WTC11 (cell line): ENCODE measurements at regions not wholly inside any gene's neighbourhood (a gene's known extent, or its start where the extent isn't known, plus 50 kb on each side); places are given as distances from the start of the nearest gene placed in this dataset.
"Not testable (repeated sequence)": the region's sequence is repeated elsewhere in the genome, so short reads cannot be mapped to it uniquely, and the experiment has no call there.

Experiments used
- ATAC-seq: fragments of 200-7000 bp; cut with Tn5 transposase; 2 replicates; pipeline ENCODE4 v1.10.0; 2021; ENCODE audit warnings: mild to moderate bottlenecking, moderate library complexity
- CTCF ChIA-PET: fragments of 300-600 bp; sonication (Branson Sonifier 250); formaldehyde crosslinking; loops from one replicate; lab custom pipeline; 2021; ENCODE audit warnings: antibody characterized with exemption; lab: Charles Lee
- POLR2A ChIA-PET: fragments of 350-600 bp; sonication (Branson Sonifier 250); formaldehyde crosslinking; loops from one replicate; lab custom pipeline; 2021; ENCODE audit warnings: antibody characterized with exemption; lab: Charles Lee
- DNase-seq: peaks from one replicate; pipeline ENCODE4 v3.0.0; 2021; ENCODE audit warnings: low spot score
- H3K27ac Mint-ChIP-seq: 2 replicates; pipeline ENCODE4 v1.8.0; 2021; ENCODE audit warnings: mixed read lengths
- H3K27me3 Mint-ChIP-seq: 2 replicates; pipeline ENCODE4 v1.8.0; 2021; ENCODE audit warnings: low read depth, mild to moderate bottlenecking, moderate library complexity, mixed read lengths
- H3K36me3 Mint-ChIP-seq: 2 replicates; pipeline ENCODE4 v1.8.0; 2021; ENCODE audit warnings: mixed read lengths
- H3K4me1 Mint-ChIP-seq: 2 replicates; pipeline ENCODE4 v1.8.0; 2022; ENCODE audit warnings: mixed read lengths
- H3K4me3 Mint-ChIP-seq: 2 replicates; pipeline ENCODE4 v1.8.0; 2021; ENCODE audit warnings: mild to moderate bottlenecking, moderate library complexity, mixed read lengths
- H3K9me3 Mint-ChIP-seq: 2 replicates; pipeline ENCODE4 v1.8.0; 2021; ENCODE audit warnings: mixed read lengths
- AFF4 ChIP-seq: sonication (generic); formaldehyde crosslinking; IDR thresholded peaks from 2 replicates; pipeline ENCODE4 v1.8.1; 2023; ENCODE audit warnings: mild to moderate bottlenecking, missing genetic modification reagents, borderline replicate concordance
- ATF1 ChIP-seq: sonication (generic); formaldehyde crosslinking; IDR thresholded peaks from 2 replicates; pipeline ENCODE4 v1.8.1; 2023; ENCODE audit warnings: mild to moderate bottlenecking, moderate library complexity, missing genetic modification reagents
- ATF6 ChIP-seq: sonication (generic); formaldehyde crosslinking; IDR thresholded peaks from 2 replicates; pipeline ENCODE4 v1.8.1; 2023; ENCODE audit warnings: mild to moderate bottlenecking, missing genetic modification reagents
- CDX4 ChIP-seq: fragments of 250-450 bp; sonication (Bioruptor Pico); IDR thresholded peaks from 2 replicates; pipeline ENCODE4 v1.9.0; 2021; ENCODE audit warnings: moderate library complexity, mild to moderate bottlenecking, inconsistent platforms, borderline replicate concordance
- ELF4 ChIP-seq: sonication (generic); formaldehyde crosslinking; IDR thresholded peaks from 2 replicates; pipeline ENCODE4 v1.8.1; 2022; ENCODE audit warnings: low read depth, mild to moderate bottlenecking, moderate library complexity, missing genetic modification reagents
- EMX1 ChIP-seq: fragments of 250-450 bp; sonication (Bioruptor Pico); IDR thresholded peaks from 2 replicates; pipeline ENCODE4 v1.8.0; 2021; ENCODE audit warnings: mild to moderate bottlenecking
- ESRRA ChIP-seq: sonication (generic); formaldehyde crosslinking; IDR thresholded peaks from 2 replicates; pipeline ENCODE4 v1.8.1; 2022; ENCODE audit warnings: mild to moderate bottlenecking, missing genetic modification reagents, borderline replicate concordance
- ETV6 ChIP-seq: sonication (generic); formaldehyde crosslinking; IDR thresholded peaks from 2 replicates; pipeline ENCODE4 v1.8.1; 2022; ENCODE audit warnings: mild to moderate bottlenecking, missing genetic modification reagents
- FOXK1 ChIP-seq: sonication (generic); formaldehyde crosslinking; IDR thresholded peaks from 2 replicates; pipeline ENCODE4 v1.8.0; 2022; ENCODE audit warnings: mild to moderate bottlenecking, moderate library complexity, missing genetic modification reagents
- FOXP4 ChIP-seq: sonication (generic); formaldehyde crosslinking; IDR thresholded peaks from 2 replicates; pipeline ENCODE4 v1.8.0; 2022; ENCODE audit warnings: mild to moderate bottlenecking, missing genetic modification reagents
- GABPB1 ChIP-seq: sonication (generic); formaldehyde crosslinking; IDR thresholded peaks from 2 replicates; pipeline ENCODE4 v1.8.1; 2023; ENCODE audit warnings: mild to moderate bottlenecking, missing genetic modification reagents
- GRHL2 ChIP-seq: fragments of 250-450 bp; sonication (Bioruptor Pico); IDR thresholded peaks from 2 replicates; pipeline ENCODE4 v1.8.0; 2022; ENCODE audit warnings: mild to moderate bottlenecking, moderate library complexity; ENCODE audit not compliant: insufficient replicate concordance, severe bottlenecking
- KAT7 ChIP-seq: sonication (generic); formaldehyde crosslinking; IDR thresholded peaks from 2 replicates; pipeline ENCODE4 v1.8.1; 2023; ENCODE audit warnings: missing genetic modification reagents, mild to moderate bottlenecking, borderline replicate concordance
- MAX ChIP-seq: sonication (generic); formaldehyde crosslinking; IDR thresholded peaks from 2 replicates; pipeline ENCODE4 v1.8.0; 2022; ENCODE audit warnings: mild to moderate bottlenecking, missing genetic modification reagents
- RELA ChIP-seq: sonication (generic); formaldehyde crosslinking; IDR thresholded peaks from 2 replicates; pipeline ENCODE4 v1.8.1; 2022; ENCODE audit warnings: missing genetic modification reagents, mild to moderate bottlenecking, borderline replicate concordance
- SP1 ChIP-seq: sonication (generic); formaldehyde crosslinking; conservative IDR thresholded peaks from 2 replicates; pipeline ENCODE4 v1.8.1; 2022; ENCODE audit warnings: missing genetic modification reagents
- TCF7 ChIP-seq: sonication (generic); formaldehyde crosslinking; IDR thresholded peaks from 2 replicates; pipeline ENCODE4 v1.8.0; 2022; ENCODE audit warnings: mild to moderate bottlenecking, low read depth, missing genetic modification reagents, moderate library complexity
- TEAD1 ChIP-seq: sonication (generic); formaldehyde crosslinking; IDR thresholded peaks from 2 replicates; pipeline ENCODE4 v1.8.0; 2022; ENCODE audit warnings: mild to moderate bottlenecking, missing genetic modification reagents
- ZBTB43 ChIP-seq: sonication (generic); formaldehyde crosslinking; IDR thresholded peaks from 2 replicates; pipeline ENCODE4 v1.8.1; 2023; ENCODE audit warnings: mild to moderate bottlenecking, missing genetic modification reagents
- ZNF317 ChIP-seq: sonication (generic); formaldehyde crosslinking; IDR thresholded peaks from 2 replicates; pipeline ENCODE4 v1.8.1; 2023; ENCODE audit warnings: low read depth, mild to moderate bottlenecking, moderate library complexity, missing genetic modification reagents, borderline replicate concordance
- ZSCAN18 ChIP-seq: fragments of 250-450 bp; sonication (Bioruptor Pico); IDR thresholded peaks from 2 replicates; pipeline ENCODE4 v2.1.2; 2022; ENCODE audit warnings: mild to moderate bottlenecking, moderate library complexity

GRCh38 chr10:10755490-10755889 is 262.2 kb upstream of the CELF2 start:
- ChIA-PET POLR2A (no interaction called here), CTCF (no interaction called here)
- no peak for TF ChIP-seq MAX
- no peak for TF ChIP-seq FOXK1 (CRISPR knock-in tag)
- TF ChIP-seq GRHL2 (CRISPR knock-in tag), result no peak
- TF ChIP-seq ESRRA (CRISPR knock-in tag), result no peak
- no peak for TF ChIP-seq ELF4 (CRISPR knock-in tag)
- no peak for TF ChIP-seq SP1 (CRISPR knock-in tag)
- no peak for TF ChIP-seq ETV6
- TF ChIP-seq FOXP4, result no peak
- TF ChIP-seq RELA (CRISPR knock-in tag), result no peak
- TF ChIP-seq EMX1, result no peak
- no peak for TF ChIP-seq GABPB1 (CRISPR knock-in tag)
- TF ChIP-seq TEAD1, result no peak
- TF ChIP-seq ATF6, result no peak
- DNase-seq (no peak), ATAC-seq (no peak)
- Mint-ChIP-seq H3K27ac (no peak overlapping the region), H3K27me3 (no peaks in the 10 kb centered on the region), H3K36me3 (no peaks in the 10 kb centered on the region), H3K9me3 (no peaks in the 10 kb centered on the region), H3K4me3 (no peak overlapping the region), H3K4me1 (no peaks in the 10 kb centered on the region)

- Mint-ChIP-seq H3K4me3 (no peak overlapping the region), H3K4me1 (no peaks in the 10 kb centered on the region), H3K27me3 (no peaks in the 10 kb centered on the region)
- TF ChIP-seq ATF1 (CRISPR knock-in tag), result no peak
- TF ChIP-seq ZBTB43 (CRISPR knock-in tag), result no peak
- no peak for TF ChIP-seq TCF7 (CRISPR knock-in tag)
- no peak for TF ChIP-seq ATF6
- TF ChIP-seq KAT7, result no peak
- no peak for TF ChIP-seq AFF4 (CRISPR knock-in tag)
- TF ChIP-seq ZNF317 (CRISPR knock-in tag), result no peak
- no peak for TF ChIP-seq ZSCAN18 (CRISPR knock-in tag)
- no peak for TF ChIP-seq CDX4
- TF ChIP-seq, all 79 proteins: peak for 0
- peaks cover 4% of the 10 kb centered on the region for H3K9me3 Mint-ChIP-seq
- no peaks in the 10 kb centered on the region for H3K36me3 Mint-ChIP-seq
- ChIA-PET CTCF (no interaction called here), POLR2A (no interaction called here)
- ATAC-seq (no peak), DNase-seq (no peak)
- H3K27ac Mint-ChIP-seq, result no peak overlapping the region
Observed at GRCh38 chr10:10758306-10758705, 259.4 kb upstream of the CELF2 start.

GRCh38 chr10:10759806-10760205 is 257.9 kb upstream of the CELF2 start:
- H3K27ac Mint-ChIP-seq, H3K4me3 Mint-ChIP-seq, DNase-seq, H3K9me3 Mint-ChIP-seq, H3K27me3 Mint-ChIP-seq, ATAC-seq, H3K36me3 Mint-ChIP-seq, H3K4me1 Mint-ChIP-seq, CTCF ChIA-PET, POLR2A ChIA-PET: not testable (repeated sequence)
